GM12878 (cell line): ENCODE measurements at regions not wholly inside any gene's neighbourhood (a gene's known extent, or its start where the extent isn't known, plus 50 kb on each side); places are given as distances from the start of the nearest gene placed in this dataset.

Experiments
- ATAC-seq: fragments of 200-7000 bp; cut with Tn5 transposase; 3 replicates; pipeline ENCODE4 v1.9.1; 2020; ENCODE audit warnings: mild to moderate bottlenecking, moderate library complexity
- BruUV-seq: library from RNA; stranded (reverse); fragments of 400-500 nt; replicated peaks from 2 replicates; lab custom pipeline; 2021; lab: Mats Ljungman, UMichigan
- CTCF ChIA-PET: fragments of 300-600 bp; sonication (Branson Sonifier 250); formaldehyde crosslinking; extraction: SDS; loops from one replicate; lab custom pipeline; 2021; ENCODE audit warnings: inconsistent platforms; lab: Yijun Ruan, JAX
- POLR2A ChIA-PET: fragments of 350-600 bp; formaldehyde crosslinking; extraction: SDS; loops from one replicate; lab custom pipeline; 2021; ENCODE audit warnings: inconsistent platforms; lab: Charles Lee
- RAD21 ChIA-PET: fragments of 300-600 bp; sonication (Branson Sonifier 250); formaldehyde crosslinking; loops from one replicate; lab custom pipeline; 2023; ENCODE audit warnings: antibody characterized with exemption; ENCODE audit not compliant: unreplicated experiment; lab: Charles Lee
- SMC1A ChIA-PET: fragments of 300-600 bp; sonication (Branson Sonifier 250); formaldehyde crosslinking; loops from one replicate; lab custom pipeline; 2023; ENCODE audit not compliant: unreplicated experiment, uncharacterized antibody; lab: Charles Lee
- DNase-seq: peaks from one replicate; pipeline ENCODE4 v3.0.0-alpha.2; 2011; ENCODE audit warnings: low read depth, low spot score
- FAIRE-seq: peaks from 3 replicates; lab custom pipeline; 2011; peaks lifted over from hg19 to GRCh38; lab: Jason Lieb, UNC
- H2AFZ ChIP-seq: 2 replicates; pipeline ENCODE4 v1.6.0; 2011; ENCODE audit warnings: low read depth, low read length, control low read depth; ENCODE audit not compliant: control insufficient read depth
- H3K27ac ChIP-seq: 2 replicates; pipeline ENCODE4 v1.5.1; 2011; ENCODE audit warnings: control low read depth; ENCODE audit not compliant: control insufficient read depth, insufficient read depth
- H3K27me3 ChIP-seq, 2 experiments: replicated peaks in 1 of 2; 2 replicates each; pipeline versions ENCODE4 v1.6.0 to v1.6.1; 2011; ENCODE audit warnings: low read length in 1 of 2; ENCODE audit not compliant: control insufficient read depth in 2 of 2, insufficient read depth in 2 of 2
- H3K36me3 ChIP-seq, 2 experiments: 2 replicates each; pipeline ENCODE4 v1.5.1; 2011; ENCODE audit warnings: low read length in 1 of 2; ENCODE audit not compliant: control insufficient read depth in 2 of 2, insufficient read depth in 2 of 2
- H3K4me1 ChIP-seq: 2 replicates; pipeline ENCODE4 v1.6.1; 2011; ENCODE audit warnings: mild to moderate bottlenecking, low read length, moderate library complexity, mixed read lengths; ENCODE audit not compliant: control insufficient read depth, insufficient read depth
- H3K4me2 ChIP-seq: 2 replicates; pipeline ENCODE4 v1.6.0; 2011; ENCODE audit warnings: control low read depth; ENCODE audit not compliant: control insufficient read depth, insufficient read depth
- H3K4me3 ChIP-seq: fragments of 200-600 bp; sonication (generic); 2 replicates; pipeline ENCODE4 v1.5.1; 2016
- H3K79me2 ChIP-seq: 2 replicates; pipeline ENCODE4 v1.6.0; 2011; ENCODE audit warnings: low read length; ENCODE audit not compliant: control insufficient read depth, insufficient read depth
- H3K9ac ChIP-seq: 2 replicates; pipeline ENCODE4 v1.8.0; 2011; ENCODE audit warnings: low read length, control low read depth, mixed read lengths; ENCODE audit not compliant: control insufficient read depth, insufficient read depth
- H3K9me3 ChIP-seq: replicated peaks from 3 replicates; pipeline ENCODE4 v1.5.1; 2011; ENCODE audit warnings: mild to moderate bottlenecking, low read length; ENCODE audit not compliant: control insufficient read depth, insufficient read depth
- H4K20me1 ChIP-seq: 2 replicates; pipeline ENCODE4 v1.6.0; 2011; ENCODE audit not compliant: control insufficient read depth, insufficient read depth
- E2F8 ChIP-seq: fragments of 450-650 bp; IDR thresholded peaks from 2 replicates; pipeline ENCODE4 v1.6.1; 2018; ENCODE audit warnings: mild to moderate bottlenecking, low read depth, moderate library complexity; ENCODE audit not compliant: partially characterized antibody
- IKZF1 ChIP-seq: fragments of 450-650 bp; conservative IDR thresholded peaks from 2 replicates; pipeline ENCODE4 v1.6.1; 2017; ENCODE audit warnings: antibody characterized with exemption, mild to moderate bottlenecking
- LARP7 ChIP-seq: fragments of 450-650 bp; IDR thresholded peaks from 2 replicates; pipeline ENCODE4 v1.6.1; 2017; ENCODE audit warnings: mild to moderate bottlenecking
- NR2C1 ChIP-seq: fragments of 450-650 bp; IDR thresholded peaks from 2 replicates; pipeline ENCODE4 v1.6.1; 2017; ENCODE audit warnings: antibody characterized with exemption, mild to moderate bottlenecking, moderate library complexity
- NR2F1 ChIP-seq: fragments of 450-650 bp; conservative IDR thresholded peaks from 2 replicates; pipeline ENCODE4 v1.6.1; 2017; ENCODE audit warnings: mild to moderate bottlenecking
- SREBF1 ChIP-seq: IDR thresholded peaks from 2 replicates; pipeline ENCODE4 v1.6.1; 2012; ENCODE audit warnings: mild to moderate bottlenecking, low read length
- SREBF2 ChIP-seq: IDR thresholded peaks from 2 replicates; pipeline ENCODE4 v1.6.1; 2012; ENCODE audit warnings: mild to moderate bottlenecking, low read length
- SUPT20H ChIP-seq: IDR thresholded peaks from 2 replicates; pipeline ENCODE4 v1.6.1; 2011; ENCODE audit warnings: low read depth, mild to moderate bottlenecking, low read length, moderate library complexity, borderline replicate concordance; ENCODE audit not compliant: control insufficient read depth
- ZBED1 ChIP-seq: IDR thresholded peaks from 2 replicates; pipeline ENCODE4 v1.6.1; 2016; ENCODE audit warnings: borderline replicate concordance
- ZNF622 ChIP-seq: fragments of 450-650 bp; IDR thresholded peaks from 2 replicates; pipeline ENCODE4 v1.6.1; 2017; ENCODE audit warnings: mild to moderate bottlenecking, inconsistent platforms
- ZZZ3 ChIP-seq: IDR thresholded peaks from 2 replicates; pipeline ENCODE4 v1.6.1; 2011; ENCODE audit warnings: low read depth; ENCODE audit not compliant: control insufficient read depth, insufficient read length
- WGBS: methylation state at CpG from one replicate; pipeline ENCODE4 v1.1.6; 2016; ENCODE audit warnings: low lambda C conversion rate; ENCODE audit not compliant: insufficient replicate concordance, insufficient coverage; ENCODE audit errors: missing lambda C conversion rate; 5-methylcytosine and 5-hydroxymethylcytosine counted together
- in situ Hi-C: fragments of 300-500 bp; cut with MboI; formaldehyde crosslinking; loops from 9 replicates; pipeline ENCODE4 v1.14.3; 2018; ENCODE audit warnings: mixed read lengths
- intact Hi-C: fragments of 100-400 bp; cut with micrococcal nuclease; formaldehyde crosslinking; loops from one replicate; pipeline ENCODE4 v1.14.2; 2022; ENCODE audit not compliant: unreplicated experiment
- TF ChIP-seq, protein P1 (sequence below): fragments of 450-650 bp; formaldehyde crosslinking; IDR thresholded peaks from 2 replicates; pipeline ENCODE4 v1.4.0; 2022; ENCODE audit warnings: mild to moderate bottlenecking, moderate library complexity
- TF ChIP-seq, protein P2 (sequence below): fragments of 450-650 bp; IDR thresholded peaks from 2 replicates; pipeline ENCODE4 v1.6.1; 2016; ENCODE audit warnings: mild to moderate bottlenecking
- TF ChIP-seq, protein P3 (sequence below): IDR thresholded peaks from 2 replicates; pipeline ENCODE4 v1.6.1; 2012; ENCODE audit warnings: low read depth, low read length, improper control_type of control experiment
- TF ChIP-seq, protein P4 (sequence below): fragments of 450-650 bp; IDR thresholded peaks from 2 replicates; pipeline ENCODE4 v1.6.1; 2018; ENCODE audit warnings: borderline replicate concordance, mild to moderate bottlenecking; ENCODE audit not compliant: partially characterized antibody

- H3K27me3 ChIP-seq: no peaks in the 10 kb centered on the region; a peak in 2 of 4 replicates
- 43% methylated on average over 14 of the region's 14 CpGs for WGBS
- H3K4me1 ChIP-seq: no peaks in the 10 kb centered on the region
- RAD21 ChIA-PET: no interaction called here
- no peak overlapping the region for H3K4me2 ChIP-seq
- no peaks in the 10 kb centered on the region for H3K9me3 ChIP-seq
- intact Hi-C loops: loop anchor here (10.0 kb wide), 1 partner anchor 185 kb away; no protein-coding TSS in a partner anchor
- CTCF ChIA-PET: no interaction called here
- H3K27ac ChIP-seq: no peak overlapping the region
- DNase-seq (no peak), FAIRE-seq (no peak), ATAC-seq (no peak)
- H3K36me3 ChIP-seq: no peaks in the 10 kb centered on the region
- H3K79me2 ChIP-seq: no peaks in the 10 kb centered on the region
- in situ Hi-C loops: no loop called here
- no TSS peak for BruUV-seq
- no peak overlapping the region for H3K4me3 ChIP-seq
- no peaks in the 10 kb centered on the region for H4K20me1 ChIP-seq
- H2AFZ ChIP-seq: no peak overlapping the region
- POLR2A ChIA-PET: interaction anchor here (0.6 kb wide), 1 partner anchor 103 kb away, joined by 3 read pairs; no protein-coding TSS in a partner anchor
- no peak overlapping the region for H3K9ac ChIP-seq
- SMC1A ChIA-PET: no interaction called here
- TF ChIP-seq, protein P1, sequence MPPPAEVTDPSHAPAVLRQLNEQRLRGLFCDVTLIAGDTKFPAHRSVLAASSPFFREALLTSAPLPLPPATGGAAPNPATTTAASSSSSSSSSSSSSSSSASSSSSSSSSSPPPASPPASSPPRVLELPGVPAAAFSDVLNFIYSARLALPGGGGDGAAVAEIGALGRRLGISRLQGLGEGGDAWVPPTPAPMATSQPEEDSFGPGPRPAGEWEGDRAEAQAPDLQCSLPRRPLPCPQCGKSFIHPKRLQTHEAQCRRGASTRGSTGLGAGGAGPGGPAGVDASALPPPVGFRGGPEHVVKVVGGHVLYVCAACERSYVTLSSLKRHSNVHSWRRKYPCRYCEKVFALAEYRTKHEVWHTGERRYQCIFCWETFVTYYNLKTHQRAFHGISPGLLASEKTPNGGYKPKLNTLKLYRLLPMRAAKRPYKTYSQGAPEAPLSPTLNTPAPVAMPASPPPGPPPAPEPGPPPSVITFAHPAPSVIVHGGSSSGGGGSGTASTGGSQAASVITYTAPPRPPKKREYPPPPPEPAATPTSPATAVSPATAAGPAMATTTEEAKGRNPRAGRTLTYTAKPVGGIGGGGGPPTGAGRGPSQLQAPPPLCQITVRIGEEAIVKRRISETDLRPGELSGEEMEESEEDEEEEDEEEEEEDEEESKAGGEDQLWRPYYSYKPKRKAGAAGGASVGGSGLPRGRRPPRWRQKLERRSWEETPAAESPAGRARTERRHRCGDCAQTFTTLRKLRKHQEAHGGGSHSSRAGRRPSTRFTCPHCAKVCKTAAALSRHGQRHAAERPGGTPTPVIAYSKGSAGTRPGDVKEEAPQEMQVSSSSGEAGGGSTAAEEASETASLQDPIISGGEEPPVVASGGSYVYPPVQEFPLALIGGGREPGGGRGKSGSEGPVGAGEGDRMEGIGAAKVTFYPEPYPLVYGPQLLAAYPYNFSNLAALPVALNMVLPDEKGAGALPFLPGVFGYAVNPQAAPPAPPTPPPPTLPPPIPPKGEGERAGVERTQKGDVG (CRISPR knock-in tag): no peak
- TF ChIP-seq SREBF1 (no peak), SUPT20H (no peak), NR2C1 (no peak), SREBF2 (no peak), ZBED1 (no peak), NR2F1 (no peak), IKZF1 (no peak), ZZZ3 (no peak), E2F8 (no peak), ZNF622 (no peak), LARP7 (no peak)
- TF ChIP-seq, protein P2, sequence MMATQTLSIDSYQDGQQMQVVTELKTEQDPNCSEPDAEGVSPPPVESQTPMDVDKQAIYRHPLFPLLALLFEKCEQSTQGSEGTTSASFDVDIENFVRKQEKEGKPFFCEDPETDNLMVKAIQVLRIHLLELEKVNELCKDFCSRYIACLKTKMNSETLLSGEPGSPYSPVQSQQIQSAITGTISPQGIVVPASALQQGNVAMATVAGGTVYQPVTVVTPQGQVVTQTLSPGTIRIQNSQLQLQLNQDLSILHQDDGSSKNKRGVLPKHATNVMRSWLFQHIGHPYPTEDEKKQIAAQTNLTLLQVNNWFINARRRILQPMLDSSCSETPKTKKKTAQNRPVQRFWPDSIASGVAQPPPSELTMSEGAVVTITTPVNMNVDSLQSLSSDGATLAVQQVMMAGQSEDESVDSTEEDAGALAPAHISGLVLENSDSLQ: no peak
- TF ChIP-seq, protein P3, sequence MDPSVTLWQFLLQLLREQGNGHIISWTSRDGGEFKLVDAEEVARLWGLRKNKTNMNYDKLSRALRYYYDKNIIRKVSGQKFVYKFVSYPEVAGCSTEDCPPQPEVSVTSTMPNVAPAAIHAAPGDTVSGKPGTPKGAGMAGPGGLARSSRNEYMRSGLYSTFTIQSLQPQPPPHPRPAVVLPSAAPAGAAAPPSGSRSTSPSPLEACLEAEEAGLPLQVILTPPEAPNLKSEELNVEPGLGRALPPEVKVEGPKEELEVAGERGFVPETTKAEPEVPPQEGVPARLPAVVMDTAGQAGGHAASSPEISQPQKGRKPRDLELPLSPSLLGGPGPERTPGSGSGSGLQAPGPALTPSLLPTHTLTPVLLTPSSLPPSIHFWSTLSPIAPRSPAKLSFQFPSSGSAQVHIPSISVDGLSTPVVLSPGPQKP: no peak
- TF ChIP-seq, protein P4, sequence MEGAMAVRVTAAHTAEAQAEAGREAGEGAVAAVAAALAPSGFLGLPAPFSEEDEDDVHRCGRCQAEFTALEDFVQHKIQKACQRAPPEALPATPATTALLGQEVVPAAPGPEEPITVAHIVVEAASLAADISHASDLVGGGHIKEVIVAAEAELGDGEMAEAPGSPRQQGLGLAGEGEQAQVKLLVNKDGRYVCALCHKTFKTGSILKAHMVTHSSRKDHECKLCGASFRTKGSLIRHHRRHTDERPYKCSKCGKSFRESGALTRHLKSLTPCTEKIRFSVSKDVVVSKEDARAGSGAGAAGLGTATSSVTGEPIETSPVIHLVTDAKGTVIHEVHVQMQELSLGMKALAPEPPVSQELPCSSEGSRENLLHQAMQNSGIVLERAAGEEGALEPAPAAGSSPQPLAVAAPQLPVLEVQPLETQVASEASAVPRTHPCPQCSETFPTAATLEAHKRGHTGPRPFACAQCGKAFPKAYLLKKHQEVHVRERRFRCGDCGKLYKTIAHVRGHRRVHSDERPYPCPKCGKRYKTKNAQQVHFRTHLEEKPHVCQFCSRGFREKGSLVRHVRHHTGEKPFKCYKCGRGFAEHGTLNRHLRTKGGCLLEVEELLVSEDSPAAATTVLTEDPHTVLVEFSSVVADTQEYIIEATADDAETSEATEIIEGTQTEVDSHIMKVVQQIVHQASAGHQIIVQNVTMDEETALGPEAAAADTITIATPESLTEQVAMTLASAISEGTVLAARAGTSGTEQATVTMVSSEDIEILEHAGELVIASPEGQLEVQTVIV: no peak
Measured at GRCh38 chr17:73989671-73990070, 213.8 kb upstream of the RPL38 start.
